OCI-LY1 (cell line): ENCODE measurements at regions not wholly inside any gene's neighbourhood (a gene's known extent, or its start where the extent isn't known, plus 50 kb on each side); places are given as distances from the start of the nearest gene placed in this dataset.

Experiments used
- H2AFZ ChIP-seq: fragments of 200-600 bp; sonication (generic), shearing (Covaris generic); 2 replicates; pipeline ENCODE4 v1.6.0; 2014; ENCODE audit warnings: antibody characterized with exemption, mild to moderate bottlenecking, low read length
- H3F3A ChIP-seq: fragments of 200-600 bp; sonication (generic), shearing (Covaris generic); 2 replicates; pipeline ENCODE4 v1.6.0; 2014; ENCODE audit warnings: mild to moderate bottlenecking, antibody characterized with exemption, low read length, moderate library complexity; ENCODE audit not compliant: insufficient read depth
- H3K27ac ChIP-seq: fragments of 200-600 bp; sonication (generic); 2 replicates; pipeline ENCODE4 v1.5.1; 2014; ENCODE audit warnings: low read length, mixed run types, mild to moderate bottlenecking, low read depth; ENCODE audit not compliant: poor library complexity, severe bottlenecking
- H3K27me3 ChIP-seq: fragments of 200-600 bp; sonication (generic); 2 replicates; pipeline ENCODE4 v1.6.0; 2014; ENCODE audit warnings: antibody characterized with exemption, mild to moderate bottlenecking, low read length, moderate library complexity; ENCODE audit not compliant: insufficient read depth
- H3K36me3 ChIP-seq: fragments of 200-600 bp; sonication (generic); 2 replicates; pipeline ENCODE4 v1.6.1; 2014; ENCODE audit warnings: mild to moderate bottlenecking, antibody characterized with exemption, low read length, moderate library complexity, mixed read lengths; ENCODE audit not compliant: insufficient read depth
- H3K4me1 ChIP-seq: fragments of 200-600 bp; sonication (generic); 2 replicates; pipeline ENCODE4 v1.5.1; 2014; ENCODE audit warnings: mild to moderate bottlenecking, low read length, moderate library complexity; ENCODE audit not compliant: insufficient read depth, severe bottlenecking
- H3K4me2 ChIP-seq: fragments of 200-600 bp; sonication (generic), shearing (Covaris generic); 2 replicates; pipeline ENCODE4 v1.6.1; 2014; ENCODE audit warnings: low read length
- H3K4me3 ChIP-seq: fragments of 200-600 bp; sonication (generic); 2 replicates; pipeline ENCODE4 v1.5.1; 2014; ENCODE audit warnings: low read length, low read depth, mild to moderate bottlenecking, mixed read lengths; ENCODE audit not compliant: poor library complexity, severe bottlenecking
- H3K79me2 ChIP-seq: fragments of 200-600 bp; shearing (Covaris generic); 2 replicates; pipeline ENCODE4 v1.6.1; 2016; ENCODE audit warnings: mixed run types, low read length, mixed read lengths; ENCODE audit not compliant: insufficient read depth
- H3K9ac ChIP-seq: fragments of 200-600 bp; sonication (generic), shearing (Covaris generic); 2 replicates; pipeline ENCODE4 v1.6.1; 2014; ENCODE audit warnings: mild to moderate bottlenecking, low read length, mixed read lengths
- H3K9me2 ChIP-seq: fragments of 200-600 bp; sonication (generic), shearing (Covaris generic); 2 replicates; pipeline ENCODE4 v1.6.1; 2014; ENCODE audit warnings: low read depth, mild to moderate bottlenecking, low read length, mixed read lengths
- H3K9me3 ChIP-seq: fragments of 200-600 bp; shearing (Covaris generic); 2 replicates; pipeline ENCODE4 v1.6.1; 2014; ENCODE audit warnings: low read length, mixed read lengths
- H4K20me1 ChIP-seq: fragments of 200-600 bp; sonication (generic), shearing (Covaris generic); 2 replicates; pipeline ENCODE4 v1.6.0; 2016; ENCODE audit warnings: mild to moderate bottlenecking, low read length; ENCODE audit not compliant: insufficient read depth
- EZH2 ChIP-seq: fragments of 200-600 bp; sonication (generic), shearing (Covaris generic); IDR thresholded peaks from 2 replicates; pipeline ENCODE4 v1.8.0; 2017; ENCODE audit warnings: borderline replicate concordance, mixed run types, mild to moderate bottlenecking, antibody characterized with exemption, low read length, moderate library complexity, mixed read lengths
- TF ChIP-seq, protein P1 (sequence below): fragments of 200-600 bp; sonication (generic), shearing (Covaris generic); IDR thresholded peaks from 2 replicates; pipeline ENCODE4 v1.5.1; 2017; ENCODE audit warnings: mild to moderate bottlenecking, antibody characterized with exemption, low read length, moderate library complexity, mixed read lengths

- no peak overlapping the region for H3K27ac ChIP-seq
- H3K79me2 ChIP-seq = no peaks in the 10 kb centered on the region
- no peak overlapping the region for H3K9ac ChIP-seq
- peaks cover 10% of the 10 kb centered on the region for H3K4me1 ChIP-seq
- no peaks in the 10 kb centered on the region for H4K20me1 ChIP-seq
- H3K36me3 ChIP-seq = no peaks in the 10 kb centered on the region
- H3K9me2 ChIP-seq = no peaks in the 10 kb centered on the region
- H3K9me3 ChIP-seq = no peaks in the 10 kb centered on the region
- TF ChIP-seq, protein P1, sequence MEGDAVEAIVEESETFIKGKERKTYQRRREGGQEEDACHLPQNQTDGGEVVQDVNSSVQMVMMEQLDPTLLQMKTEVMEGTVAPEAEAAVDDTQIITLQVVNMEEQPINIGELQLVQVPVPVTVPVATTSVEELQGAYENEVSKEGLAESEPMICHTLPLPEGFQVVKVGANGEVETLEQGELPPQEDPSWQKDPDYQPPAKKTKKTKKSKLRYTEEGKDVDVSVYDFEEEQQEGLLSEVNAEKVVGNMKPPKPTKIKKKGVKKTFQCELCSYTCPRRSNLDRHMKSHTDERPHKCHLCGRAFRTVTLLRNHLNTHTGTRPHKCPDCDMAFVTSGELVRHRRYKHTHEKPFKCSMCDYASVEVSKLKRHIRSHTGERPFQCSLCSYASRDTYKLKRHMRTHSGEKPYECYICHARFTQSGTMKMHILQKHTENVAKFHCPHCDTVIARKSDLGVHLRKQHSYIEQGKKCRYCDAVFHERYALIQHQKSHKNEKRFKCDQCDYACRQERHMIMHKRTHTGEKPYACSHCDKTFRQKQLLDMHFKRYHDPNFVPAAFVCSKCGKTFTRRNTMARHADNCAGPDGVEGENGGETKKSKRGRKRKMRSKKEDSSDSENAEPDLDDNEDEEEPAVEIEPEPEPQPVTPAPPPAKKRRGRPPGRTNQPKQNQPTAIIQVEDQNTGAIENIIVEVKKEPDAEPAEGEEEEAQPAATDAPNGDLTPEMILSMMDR = no peak
- no peak for TF ChIP-seq EZH2
- no peaks in the 10 kb centered on the region for H3K27me3 ChIP-seq
- no peak overlapping the region for H3K4me3 ChIP-seq
- no peaks in the 10 kb centered on the region for H3F3A ChIP-seq
- no peak overlapping the region for H2AFZ ChIP-seq
- H3K4me2 ChIP-seq = no peak overlapping the region
These were observed 281.0 kb upstream of the FAT1 start for GRCh38 chr4:187004628-187005027.

DNA sequence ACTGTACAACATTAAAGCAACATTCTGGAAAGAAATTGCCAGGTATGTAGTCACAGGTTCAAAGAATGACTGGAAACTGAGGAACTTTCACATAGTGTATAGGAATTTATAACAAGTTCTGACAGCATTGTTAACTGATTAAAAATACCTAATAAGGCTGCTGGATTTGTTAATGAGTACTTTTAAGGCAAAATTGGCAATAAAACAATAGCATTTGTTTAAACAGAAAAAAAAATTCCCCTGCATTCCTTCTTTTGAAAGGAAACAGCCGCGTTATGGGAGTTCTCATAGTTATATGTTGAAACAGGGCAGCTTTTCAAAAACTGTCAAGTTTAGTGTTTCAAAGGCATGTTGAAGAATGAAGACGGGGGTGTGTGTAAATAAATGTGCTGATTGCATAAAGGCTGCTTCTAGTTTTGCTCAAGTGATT, 282.5 kb upstream of the FAT1 start:
- Histone ChIP-seq H3K9me2 (no peaks in the 10 kb centered on the region), H3K4me2 (no peak overlapping the region), H3K9me3 (no peaks in the 10 kb centered on the region), H3K27me3 (no peaks in the 10 kb centered on the region), H3K9ac (no peak overlapping the region), H3K27ac (no peak overlapping the region), H2AFZ (no peak overlapping the region), H3F3A (no peaks in the 10 kb centered on the region), H3K4me3 (no peak overlapping the region), H4K20me1 (no peaks in the 10 kb centered on the region), H3K79me2 (no peaks in the 10 kb centered on the region), H3K4me1 (peaks cover 4% of the 10 kb centered on the region), H3K36me3 (no peaks in the 10 kb centered on the region)
- TF ChIP-seq, protein P1 = no peak
- no peak for TF ChIP-seq EZH2

DNA sequence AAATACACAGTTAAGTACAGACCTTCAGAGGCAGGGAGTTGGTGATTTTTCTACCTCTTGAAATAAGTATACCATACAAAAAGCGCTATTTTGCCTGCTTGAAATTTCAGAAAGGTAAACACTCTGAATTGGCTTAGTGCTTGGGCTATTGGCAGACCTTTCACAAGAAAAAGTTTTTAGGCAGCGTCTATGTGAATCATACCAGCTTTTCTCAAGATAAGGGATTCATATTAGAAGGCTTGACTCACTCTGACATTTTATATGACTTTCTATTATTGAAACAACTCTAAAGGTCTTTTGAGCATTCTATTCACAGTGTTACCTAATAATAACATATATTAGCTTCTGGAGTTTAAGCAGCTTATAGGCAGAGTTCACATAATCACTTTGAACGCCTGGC, 286.4 kb upstream of the FAT1 start:
- no peak overlapping the region for H3K27ac ChIP-seq
- no peaks in the 10 kb centered on the region for H3K9me2 ChIP-seq
- H3F3A ChIP-seq = no peaks in the 10 kb centered on the region
- H3K27me3 ChIP-seq = no peaks in the 10 kb centered on the region
- no peak overlapping the region for H3K4me3 ChIP-seq
- H3K9ac ChIP-seq = no peak overlapping the region
- no peaks in the 10 kb centered on the region for H3K79me2 ChIP-seq
- H3K9me3 ChIP-seq = no peaks in the 10 kb centered on the region
- no peaks in the 10 kb centered on the region for H4K20me1 ChIP-seq
- H2AFZ ChIP-seq = peak overlapping the region; percentile 74
- no peak overlapping the region for H3K4me2 ChIP-seq
- TF ChIP-seq EZH2 = no peak
- TF ChIP-seq, protein P1 = no peak
- H3K36me3 ChIP-seq = no peaks in the 10 kb centered on the region
- H3K4me1 ChIP-seq = no peaks in the 10 kb centered on the region
